ENCODE measurements at regions not wholly inside any gene's neighbourhood (a gene's known extent, or its start where the extent isn't known, plus 50 kb on each side); places are given as distances from the start of the nearest gene placed in this dataset.

DNA sequence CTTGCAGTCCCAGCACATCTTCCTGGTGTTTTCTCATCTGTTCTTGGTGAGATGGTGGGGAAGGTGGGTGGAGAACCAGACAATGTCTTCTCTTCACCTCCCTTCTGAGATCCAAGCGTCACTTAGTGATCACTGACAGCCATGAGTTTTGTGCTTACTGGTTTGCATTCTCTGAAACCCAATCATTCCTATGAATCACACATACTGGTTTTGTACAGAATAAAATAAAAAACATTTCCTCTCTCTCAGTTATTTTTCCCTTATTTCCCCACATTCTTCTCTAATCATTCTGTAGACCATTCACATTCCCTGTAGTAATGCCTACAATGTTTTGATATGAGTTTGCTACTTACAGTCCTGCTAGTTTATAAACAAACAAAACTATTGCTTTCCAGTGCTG is 143.8 kb upstream of the SLC13A1 start:
- Histone ChIP-seq H3K4me2 (ENCODE audit: insufficient read depth, low read length) (no peak overlapping the region), H3K27me3 (ENCODE audit: insufficient read depth, low read length) (no peaks in the 10 kb centered on the region), H3K4me1 (ENCODE audit: insufficient read depth, low read length) (no peaks in the 10 kb centered on the region), H3K4me3 (ENCODE audit: insufficient read depth, low read length) (no peak overlapping the region), H4K20me1 (ENCODE audit: insufficient read depth, low read length) (no peaks in the 10 kb centered on the region), H3K9me3 (ENCODE audit: low read depth, low read length) (no peaks in the 10 kb centered on the region), H2AFZ (ENCODE audit: low read length) (no peak overlapping the region), H3K79me2 (ENCODE audit: insufficient read depth, low read length) (no peaks in the 10 kb centered on the region), H3K27ac (ENCODE audit: low read depth, low read length) (no peak overlapping the region), H3K36me3 (ENCODE audit: insufficient read depth, low read length) (no peaks in the 10 kb centered on the region)
- TF ChIP-seq, protein P1, sequence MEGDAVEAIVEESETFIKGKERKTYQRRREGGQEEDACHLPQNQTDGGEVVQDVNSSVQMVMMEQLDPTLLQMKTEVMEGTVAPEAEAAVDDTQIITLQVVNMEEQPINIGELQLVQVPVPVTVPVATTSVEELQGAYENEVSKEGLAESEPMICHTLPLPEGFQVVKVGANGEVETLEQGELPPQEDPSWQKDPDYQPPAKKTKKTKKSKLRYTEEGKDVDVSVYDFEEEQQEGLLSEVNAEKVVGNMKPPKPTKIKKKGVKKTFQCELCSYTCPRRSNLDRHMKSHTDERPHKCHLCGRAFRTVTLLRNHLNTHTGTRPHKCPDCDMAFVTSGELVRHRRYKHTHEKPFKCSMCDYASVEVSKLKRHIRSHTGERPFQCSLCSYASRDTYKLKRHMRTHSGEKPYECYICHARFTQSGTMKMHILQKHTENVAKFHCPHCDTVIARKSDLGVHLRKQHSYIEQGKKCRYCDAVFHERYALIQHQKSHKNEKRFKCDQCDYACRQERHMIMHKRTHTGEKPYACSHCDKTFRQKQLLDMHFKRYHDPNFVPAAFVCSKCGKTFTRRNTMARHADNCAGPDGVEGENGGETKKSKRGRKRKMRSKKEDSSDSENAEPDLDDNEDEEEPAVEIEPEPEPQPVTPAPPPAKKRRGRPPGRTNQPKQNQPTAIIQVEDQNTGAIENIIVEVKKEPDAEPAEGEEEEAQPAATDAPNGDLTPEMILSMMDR (IDR thresholded peaks at IDR 0.05; ENCODE audit: extremely low read depth, low read depth, low read length): no peak
- no peak for DNase-seq (ENCODE audit: insufficient read length, low spot score, missing footprints)

DNA sequence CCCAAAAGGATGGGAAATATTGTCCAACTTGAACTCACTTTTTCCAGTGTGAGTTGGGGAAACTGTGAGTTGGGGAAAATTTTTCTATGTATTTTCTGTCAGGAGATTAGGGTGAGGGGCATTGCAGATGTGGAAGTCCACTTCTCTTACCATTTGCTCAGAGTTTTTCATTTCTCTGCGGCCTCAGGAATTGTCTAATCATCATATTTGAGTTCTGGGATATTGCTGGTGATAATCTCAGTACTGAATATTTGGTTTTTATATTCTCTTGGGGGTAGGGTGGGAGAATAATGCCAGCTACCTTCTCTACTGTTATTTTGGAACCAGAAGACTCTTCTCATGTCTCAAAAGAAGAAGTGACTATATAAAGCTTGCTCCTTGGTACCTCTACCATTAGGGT is 141.3 kb upstream of the SLC13A1 start:
- no peak for DNase-seq (ENCODE audit: insufficient read length, low spot score, missing footprints)
- TF ChIP-seq, protein P1 (IDR thresholded peaks at IDR 0.05; ENCODE audit: extremely low read depth, low read depth, low read length): no peak
- Histone ChIP-seq H3K27me3 (ENCODE audit: insufficient read depth, low read length) (no peaks in the 10 kb centered on the region), H3K27ac (ENCODE audit: low read depth, low read length) (no peak overlapping the region), H3K79me2 (ENCODE audit: insufficient read depth, low read length) (no peaks in the 10 kb centered on the region), H4K20me1 (ENCODE audit: insufficient read depth, low read length) (no peaks in the 10 kb centered on the region), H3K9me3 (ENCODE audit: low read depth, low read length) (no peaks in the 10 kb centered on the region), H3K4me1 (ENCODE audit: insufficient read depth, low read length) (no peaks in the 10 kb centered on the region), H3K36me3 (ENCODE audit: insufficient read depth, low read length) (no peaks in the 10 kb centered on the region), H2AFZ (ENCODE audit: low read length) (no peak overlapping the region), H3K4me2 (ENCODE audit: insufficient read depth, low read length) (no peak overlapping the region), H3K4me3 (ENCODE audit: insufficient read depth, low read length) (no peak overlapping the region)

DNA sequence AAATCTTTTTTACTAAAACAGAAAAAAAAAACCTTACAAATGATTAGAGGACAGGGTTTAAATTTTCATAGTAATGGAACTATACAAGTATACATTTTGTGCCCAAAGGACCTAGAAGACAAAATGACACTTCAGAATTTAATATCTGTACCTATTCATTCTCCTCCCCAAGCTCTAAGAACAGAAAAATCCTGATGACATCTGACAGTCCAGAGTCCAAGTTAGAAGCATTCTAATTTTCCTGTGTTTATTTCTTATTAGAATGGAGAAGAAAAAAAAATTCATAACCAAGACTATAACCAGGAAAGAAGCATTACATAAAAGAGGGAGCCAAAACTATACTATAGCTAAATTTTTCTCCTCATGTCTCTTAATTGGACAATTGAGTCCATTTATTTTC is 138.9 kb upstream of the SLC13A1 start:
- H2AFZ ChIP-seq (ENCODE audit: low read length): no peak overlapping the region
- no peaks in the 10 kb centered on the region for H3K27me3 ChIP-seq (ENCODE audit: insufficient read depth, low read length)
- H3K4me2 ChIP-seq (ENCODE audit: insufficient read depth, low read length): no peak overlapping the region
- no peaks in the 10 kb centered on the region for H4K20me1 ChIP-seq (ENCODE audit: insufficient read depth, low read length)
- no peak overlapping the region for H3K27ac ChIP-seq (ENCODE audit: low read depth, low read length)
- no peaks in the 10 kb centered on the region for H3K4me1 ChIP-seq (ENCODE audit: insufficient read depth, low read length)
- TF ChIP-seq, protein P1 (IDR thresholded peaks at IDR 0.05; ENCODE audit: extremely low read depth, low read depth, low read length): no peak
- no peak for DNase-seq (ENCODE audit: insufficient read length, low spot score, missing footprints)
- H3K4me3 ChIP-seq (ENCODE audit: insufficient read depth, low read length): no peak overlapping the region
- H3K9me3 ChIP-seq (ENCODE audit: low read depth, low read length): no peaks in the 10 kb centered on the region
- no peaks in the 10 kb centered on the region for H3K36me3 ChIP-seq (ENCODE audit: insufficient read depth, low read length)
- no peaks in the 10 kb centered on the region for H3K79me2 ChIP-seq (ENCODE audit: insufficient read depth, low read length)

DNA sequence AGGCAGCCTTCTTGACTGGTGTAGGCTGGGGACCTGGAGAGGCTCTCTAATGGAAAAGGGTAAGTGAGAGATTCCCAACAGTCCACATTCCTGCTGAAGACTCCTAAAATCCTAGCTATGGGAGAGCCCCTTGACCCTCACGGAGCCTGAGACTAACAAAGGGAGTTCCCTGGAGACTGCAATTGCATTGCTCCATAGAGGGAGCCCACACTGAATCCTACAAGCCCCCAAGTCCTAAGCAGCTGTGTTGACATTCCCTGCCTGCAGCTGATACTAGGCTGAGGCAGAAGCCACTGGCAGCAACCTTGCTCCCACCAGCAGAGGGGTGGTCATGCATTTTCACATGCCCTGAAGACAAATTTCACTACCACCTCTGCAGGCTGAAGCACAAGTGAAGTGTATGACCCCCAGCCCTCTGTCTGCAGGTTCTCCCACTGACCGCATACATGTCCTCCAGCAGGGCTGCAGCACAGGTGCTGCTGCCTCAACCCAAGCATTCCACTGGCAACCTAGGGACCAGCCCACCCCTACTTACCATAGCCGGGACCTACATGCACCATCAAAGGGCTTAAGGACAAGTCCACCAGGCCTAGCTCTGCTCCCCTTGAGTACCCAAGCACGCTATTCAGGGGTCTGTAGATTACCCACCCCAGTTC is 130.3 kb upstream of the SLC13A1 start:
- H4K20me1 ChIP-seq (ENCODE audit: insufficient read depth, low read length): no peaks in the 10 kb centered on the region
- TF ChIP-seq, protein P1 (IDR thresholded peaks at IDR 0.05; ENCODE audit: extremely low read depth, low read depth, low read length): no peak
- no peaks in the 10 kb centered on the region for H3K79me2 ChIP-seq (ENCODE audit: insufficient read depth, low read length)
- no peaks in the 10 kb centered on the region for H3K36me3 ChIP-seq (ENCODE audit: insufficient read depth, low read length)
- H3K27me3 ChIP-seq (ENCODE audit: insufficient read depth, low read length): no peaks in the 10 kb centered on the region
- H3K4me1 ChIP-seq (ENCODE audit: insufficient read depth, low read length): no peaks in the 10 kb centered on the region
- no peak overlapping the region for H3K4me3 ChIP-seq (ENCODE audit: insufficient read depth, low read length)
- no peak overlapping the region for H3K4me2 ChIP-seq (ENCODE audit: insufficient read depth, low read length)
- H3K9me3 ChIP-seq (ENCODE audit: low read depth, low read length): peaks cover 5% of the 10 kb centered on the region
- no peak overlapping the region for H3K27ac ChIP-seq (ENCODE audit: low read depth, low read length)
- no peak overlapping the region for H2AFZ ChIP-seq (ENCODE audit: low read length)
- DNase-seq (ENCODE audit: insufficient read length, low spot score, missing footprints): no peak
